ENCODE measurements at regions not wholly inside any gene's neighbourhood (a gene's known extent, or its start where the extent isn't known, plus 50 kb on each side); places are given as distances from the start of the nearest gene placed in this dataset.

DNA sequence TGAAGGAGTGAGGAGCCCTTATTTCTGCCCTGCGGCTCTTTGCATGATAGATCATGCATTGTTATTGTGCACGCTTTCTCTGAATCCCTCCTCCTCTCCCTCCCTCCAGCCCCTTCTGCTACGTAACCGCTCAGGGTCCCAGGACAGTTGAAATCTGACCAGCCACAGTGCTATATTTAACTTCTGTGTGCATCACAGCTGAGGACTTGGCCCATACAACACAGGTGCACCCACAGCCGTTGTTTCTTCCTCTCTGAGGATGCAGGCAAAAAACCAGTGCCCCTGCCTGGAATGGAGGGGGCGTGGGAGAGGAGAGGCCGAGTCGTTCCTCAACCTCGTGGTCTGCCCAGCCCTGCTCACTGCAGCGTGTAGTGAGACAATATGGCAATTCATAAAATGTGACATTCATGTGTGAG lies 335.6 kb upstream of the CLINT1 start:
- TF ChIP-seq, protein P1, sequence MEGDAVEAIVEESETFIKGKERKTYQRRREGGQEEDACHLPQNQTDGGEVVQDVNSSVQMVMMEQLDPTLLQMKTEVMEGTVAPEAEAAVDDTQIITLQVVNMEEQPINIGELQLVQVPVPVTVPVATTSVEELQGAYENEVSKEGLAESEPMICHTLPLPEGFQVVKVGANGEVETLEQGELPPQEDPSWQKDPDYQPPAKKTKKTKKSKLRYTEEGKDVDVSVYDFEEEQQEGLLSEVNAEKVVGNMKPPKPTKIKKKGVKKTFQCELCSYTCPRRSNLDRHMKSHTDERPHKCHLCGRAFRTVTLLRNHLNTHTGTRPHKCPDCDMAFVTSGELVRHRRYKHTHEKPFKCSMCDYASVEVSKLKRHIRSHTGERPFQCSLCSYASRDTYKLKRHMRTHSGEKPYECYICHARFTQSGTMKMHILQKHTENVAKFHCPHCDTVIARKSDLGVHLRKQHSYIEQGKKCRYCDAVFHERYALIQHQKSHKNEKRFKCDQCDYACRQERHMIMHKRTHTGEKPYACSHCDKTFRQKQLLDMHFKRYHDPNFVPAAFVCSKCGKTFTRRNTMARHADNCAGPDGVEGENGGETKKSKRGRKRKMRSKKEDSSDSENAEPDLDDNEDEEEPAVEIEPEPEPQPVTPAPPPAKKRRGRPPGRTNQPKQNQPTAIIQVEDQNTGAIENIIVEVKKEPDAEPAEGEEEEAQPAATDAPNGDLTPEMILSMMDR (IDR thresholded peaks at IDR 0.05): no peak
- TF ChIP-seq POLR2A (IDR thresholded peaks at IDR 0.05): no peak

Data from Peyer's patch (tissue), 4 donors.